HEK293 (cell line): ENCODE measurements at regions not wholly inside any gene's neighbourhood (a gene's known extent, or its start where the extent isn't known, plus 50 kb on each side); places are given as distances from the start of the nearest gene placed in this dataset.

Source experiments
- MYNN ChIP-seq: fragments of 450-650 bp; formaldehyde crosslinking; IDR thresholded peaks from 2 replicates; pipeline ENCODE4 v1.5.1; 2016; ENCODE audit warnings: missing biosample characterization, missing genetic modification characterization, borderline replicate concordance
- REST ChIP-seq: fragments of 450-650 bp; formaldehyde crosslinking; IDR thresholded peaks from 2 replicates; pipeline ENCODE4 v1.5.1; 2016; ENCODE audit warnings: missing biosample characterization, missing genetic modification characterization
- SCRT2 ChIP-seq: fragments of 450-650 bp; formaldehyde crosslinking; IDR thresholded peaks from 2 replicates; pipeline ENCODE4 v1.5.1; 2016; ENCODE audit warnings: missing biosample characterization, missing genetic modification characterization
- ZBTB17 ChIP-seq: fragments of 450-650 bp; formaldehyde crosslinking; IDR thresholded peaks from 2 replicates; pipeline ENCODE4 v1.5.1; 2016; ENCODE audit warnings: missing biosample characterization, missing genetic modification characterization
- ZNF24 ChIP-seq: fragments of 450-650 bp; formaldehyde crosslinking; IDR thresholded peaks from 2 replicates; pipeline ENCODE4 v1.5.1; 2016; ENCODE audit warnings: missing biosample characterization, missing genetic modification characterization
- ZNF549 ChIP-seq: fragments of 450-650 bp; IDR thresholded peaks from 2 replicates; pipeline ENCODE4 v1.5.1; 2018; ENCODE audit warnings: missing biosample characterization, missing genetic modification characterization, mild to moderate bottlenecking, inconsistent platforms, moderate library complexity
- ZNF610 ChIP-seq: fragments of 450-650 bp; formaldehyde crosslinking; IDR thresholded peaks from 2 replicates; pipeline ENCODE4 v1.5.1; 2016; ENCODE audit warnings: missing biosample characterization, missing genetic modification characterization, borderline replicate concordance
- ZNF791 ChIP-seq: fragments of 450-650 bp; formaldehyde crosslinking; IDR thresholded peaks from 2 replicates; pipeline ENCODE4 v1.5.1; 2016; ENCODE audit warnings: missing biosample characterization, missing genetic modification characterization
- TF ChIP-seq, protein P1 (sequence below): fragments of 450-650 bp; formaldehyde crosslinking; IDR thresholded peaks from 2 replicates; pipeline ENCODE4 v1.5.1; 2016; ENCODE audit warnings: missing biosample characterization, missing genetic modification characterization
- TF ChIP-seq, protein P2 (sequence below): fragments of 450-650 bp; formaldehyde crosslinking; IDR thresholded peaks from 2 replicates; pipeline ENCODE4 v1.5.1; 2016; ENCODE audit warnings: missing biosample characterization, missing genetic modification characterization, low read depth

GRCh38 chr11:112839051-112839450, 122.2 kb upstream of the NCAM1 start:
- TF ChIP-seq SCRT2 (no peak), ZNF549 (no peak), ZNF791 (tag by site-specific recombination) (no peak), ZBTB17 (tag by site-specific recombination) (no peak), ZNF24 (tag by site-specific recombination) (no peak), MYNN (tag by site-specific recombination) (no peak), REST (tag by site-specific recombination) (no peak), ZNF610 (tag by site-specific recombination) (no peak)
- TF ChIP-seq, protein P1, sequence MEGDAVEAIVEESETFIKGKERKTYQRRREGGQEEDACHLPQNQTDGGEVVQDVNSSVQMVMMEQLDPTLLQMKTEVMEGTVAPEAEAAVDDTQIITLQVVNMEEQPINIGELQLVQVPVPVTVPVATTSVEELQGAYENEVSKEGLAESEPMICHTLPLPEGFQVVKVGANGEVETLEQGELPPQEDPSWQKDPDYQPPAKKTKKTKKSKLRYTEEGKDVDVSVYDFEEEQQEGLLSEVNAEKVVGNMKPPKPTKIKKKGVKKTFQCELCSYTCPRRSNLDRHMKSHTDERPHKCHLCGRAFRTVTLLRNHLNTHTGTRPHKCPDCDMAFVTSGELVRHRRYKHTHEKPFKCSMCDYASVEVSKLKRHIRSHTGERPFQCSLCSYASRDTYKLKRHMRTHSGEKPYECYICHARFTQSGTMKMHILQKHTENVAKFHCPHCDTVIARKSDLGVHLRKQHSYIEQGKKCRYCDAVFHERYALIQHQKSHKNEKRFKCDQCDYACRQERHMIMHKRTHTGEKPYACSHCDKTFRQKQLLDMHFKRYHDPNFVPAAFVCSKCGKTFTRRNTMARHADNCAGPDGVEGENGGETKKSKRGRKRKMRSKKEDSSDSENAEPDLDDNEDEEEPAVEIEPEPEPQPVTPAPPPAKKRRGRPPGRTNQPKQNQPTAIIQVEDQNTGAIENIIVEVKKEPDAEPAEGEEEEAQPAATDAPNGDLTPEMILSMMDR (tag by site-specific recombination), result no peak
- TF ChIP-seq, protein P2, sequence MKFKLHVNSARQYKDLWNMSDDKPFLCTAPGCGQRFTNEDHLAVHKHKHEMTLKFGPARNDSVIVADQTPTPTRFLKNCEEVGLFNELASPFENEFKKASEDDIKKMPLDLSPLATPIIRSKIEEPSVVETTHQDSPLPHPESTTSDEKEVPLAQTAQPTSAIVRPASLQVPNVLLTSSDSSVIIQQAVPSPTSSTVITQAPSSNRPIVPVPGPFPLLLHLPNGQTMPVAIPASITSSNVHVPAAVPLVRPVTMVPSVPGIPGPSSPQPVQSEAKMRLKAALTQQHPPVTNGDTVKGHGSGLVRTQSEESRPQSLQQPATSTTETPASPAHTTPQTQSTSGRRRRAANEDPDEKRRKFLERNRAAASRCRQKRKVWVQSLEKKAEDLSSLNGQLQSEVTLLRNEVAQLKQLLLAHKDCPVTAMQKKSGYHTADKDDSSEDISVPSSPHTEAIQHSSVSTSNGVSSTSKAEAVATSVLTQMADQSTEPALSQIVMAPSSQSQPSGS (tag by site-specific recombination), result no peak
